ENCODE measurements at regions not wholly inside any gene's neighbourhood (a gene's known extent, or its start where the extent isn't known, plus 50 kb on each side); places are given as distances from the start of the nearest gene placed in this dataset.
A peak's percentile ranks its signal among the peaks of the same experiment; 100 is the strongest.
"Not testable (repeated sequence)": the region's sequence is repeated elsewhere in the genome, so short reads cannot be mapped to it uniquely, and the experiment has no call there.

DNA sequence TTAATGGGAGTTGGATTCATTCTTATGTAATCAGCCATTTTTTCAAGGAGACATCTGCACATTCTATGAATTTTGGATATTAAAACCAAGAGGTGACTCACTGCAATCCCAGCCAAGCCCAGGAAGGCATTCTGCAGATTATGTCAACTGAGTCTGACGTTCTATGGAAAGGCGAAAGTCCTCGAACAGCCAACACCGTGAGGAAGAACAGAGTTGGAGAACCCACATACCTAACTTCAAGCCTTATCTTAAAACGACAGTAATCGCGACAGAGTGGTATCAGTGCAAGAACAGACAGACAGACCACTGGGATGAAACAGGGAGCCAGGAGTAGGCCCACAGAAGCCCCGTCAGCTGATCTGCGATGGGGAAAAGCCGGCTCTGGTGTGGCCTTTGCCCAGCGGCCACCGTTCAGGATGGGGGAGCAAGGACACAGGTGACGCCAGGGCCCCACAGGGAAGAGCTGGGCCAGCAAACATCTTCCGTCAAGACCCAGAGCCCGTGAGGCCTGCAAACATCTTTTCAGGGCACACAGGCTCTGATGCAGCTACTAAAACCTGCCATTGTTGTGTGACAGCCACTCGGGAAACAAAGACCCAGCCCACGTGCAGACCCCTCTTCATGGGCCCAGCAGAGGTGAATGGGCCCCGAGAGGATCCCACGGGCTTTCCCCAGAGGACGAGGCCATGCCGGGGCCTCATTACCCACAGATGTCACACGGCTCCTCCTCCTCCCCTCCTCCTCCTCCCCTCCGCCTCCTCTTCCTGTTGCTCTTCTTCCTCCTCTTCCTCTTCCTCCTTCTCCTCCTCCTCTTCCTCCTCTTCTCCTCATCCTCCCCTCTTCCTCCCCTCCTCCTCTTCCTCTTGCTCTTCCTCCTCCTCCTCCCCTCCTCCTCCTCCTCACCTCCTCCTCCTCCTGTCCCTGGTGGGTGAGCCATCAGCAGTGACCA is 277.6 kb downstream of the ADGRD1 start:
- DNase-seq: no peak
- no peak overlapping the region for H3K27ac ChIP-seq
- H3K9me3 ChIP-seq (replicated peaks): no peaks in the 10 kb centered on the region
- H3K27me3 ChIP-seq: no peaks in the 10 kb centered on the region
- H3K36me3 ChIP-seq: no peaks in the 10 kb centered on the region
- H3K4me1 ChIP-seq: no peaks in the 10 kb centered on the region
- H3K4me3 ChIP-seq: no peak overlapping the region

DNA sequence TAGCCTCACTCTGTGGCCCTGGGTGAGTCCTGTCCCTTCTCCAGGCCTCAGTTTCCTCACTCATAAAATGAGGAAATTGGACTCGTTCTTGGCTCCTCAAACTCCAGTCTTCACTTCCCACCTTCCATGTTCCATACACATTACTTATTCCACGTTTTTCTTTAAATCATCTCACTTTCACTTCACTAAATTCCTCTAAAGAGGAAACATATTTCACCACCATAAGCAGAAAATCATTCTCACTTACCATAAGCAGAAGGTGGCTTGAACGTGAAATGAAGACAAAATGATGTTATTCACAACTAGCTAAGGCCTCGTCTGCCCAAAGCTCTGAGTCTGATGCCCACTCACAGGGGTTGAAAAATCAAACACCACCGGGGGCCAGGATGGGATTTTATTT is 278.3 kb downstream of the ADGRD1 start:
- Histone ChIP-seq H3K27ac (no peak overlapping the region), H3K27me3 (no peaks in the 10 kb centered on the region), H3K9me3 (replicated peaks) (no peaks in the 10 kb centered on the region)

DNA sequence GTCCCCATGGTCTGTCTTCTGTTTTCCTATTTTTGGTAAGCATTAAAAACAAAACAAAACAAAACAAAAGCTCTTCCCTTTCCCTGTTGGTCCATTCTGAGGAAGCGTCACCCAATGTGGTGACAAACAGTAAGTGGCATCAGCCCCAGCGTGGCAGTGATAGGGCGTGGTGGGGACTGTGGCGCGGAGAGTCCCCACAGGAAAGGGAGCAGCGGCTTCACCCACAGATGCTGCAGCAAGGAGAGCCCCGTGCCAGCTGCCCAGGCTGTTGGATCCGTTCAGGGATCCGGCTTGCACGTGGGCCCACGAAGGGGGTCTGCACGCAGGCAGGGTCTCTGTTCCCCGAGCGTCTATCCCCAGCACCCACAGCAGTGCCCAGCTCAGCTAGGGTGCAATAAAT is 279.2 kb downstream of the ADGRD1 start:
- not testable (repeated sequence) for H3K4me3 ChIP-seq; H3K4me1 ChIP-seq; H3K36me3 ChIP-seq; H3K27me3 ChIP-seq; DNase-seq; H3K27ac ChIP-seq; H3K9me3 ChIP-seq (replicated peaks)

More for the DNA sequence above, 278.3 kb downstream of the ADGRD1 start:
- no peak overlapping the region for H3K4me3 ChIP-seq
- no peaks in the 10 kb centered on the region for H3K36me3 ChIP-seq
- DNase-seq: no peak
- H3K4me1 ChIP-seq: no peaks in the 10 kb centered on the region

DNA sequence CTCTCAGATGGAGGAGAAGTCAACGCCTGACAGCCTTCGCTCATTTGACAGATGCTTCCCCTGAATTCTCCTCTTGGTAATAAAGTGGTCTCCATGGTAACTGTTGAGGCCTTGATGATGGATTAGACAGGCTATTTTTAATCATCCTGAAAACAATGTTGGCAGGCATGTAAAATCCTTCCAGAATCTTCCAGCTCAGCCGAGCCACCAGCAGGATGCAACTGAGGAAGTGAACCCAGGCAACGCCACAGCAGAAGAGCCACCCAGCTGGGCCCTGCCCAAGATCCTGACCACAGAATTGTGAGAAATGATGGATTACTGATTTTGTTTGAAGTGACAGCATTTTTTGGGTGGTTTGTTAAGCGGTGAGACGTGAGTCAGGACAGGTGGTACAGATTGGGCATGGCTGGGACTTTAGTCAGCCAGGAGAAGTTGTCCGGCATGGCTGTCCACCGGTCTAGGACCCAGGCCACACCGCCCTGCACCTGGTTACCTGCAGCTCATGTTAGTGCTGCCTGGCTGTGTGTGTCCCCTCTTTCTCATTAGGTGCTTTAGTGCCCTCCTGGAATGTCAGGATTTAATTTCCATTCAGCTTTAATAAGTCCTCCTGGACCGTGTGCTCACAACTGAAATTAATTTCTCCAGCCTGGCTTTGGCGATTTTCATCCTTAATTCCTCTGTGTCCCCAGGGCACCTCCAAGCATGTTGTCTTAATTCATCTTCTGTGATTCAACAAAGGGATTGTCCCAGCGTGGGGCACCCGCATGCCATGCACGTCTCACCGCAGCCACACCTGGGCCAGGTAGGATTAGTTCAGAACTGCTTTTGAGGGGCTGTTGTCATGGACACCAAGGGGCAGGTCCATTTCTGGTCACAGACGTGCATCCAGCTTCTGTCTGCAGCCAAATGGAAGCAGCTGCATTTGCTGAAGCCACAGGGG is 280.4 kb downstream of the ADGRD1 start:
- H3K27ac ChIP-seq; DNase-seq; H3K27me3 ChIP-seq; H3K4me3 ChIP-seq; H3K36me3 ChIP-seq; H3K9me3 ChIP-seq (replicated peaks); H3K4me1 ChIP-seq: not testable (repeated sequence)

DNA sequence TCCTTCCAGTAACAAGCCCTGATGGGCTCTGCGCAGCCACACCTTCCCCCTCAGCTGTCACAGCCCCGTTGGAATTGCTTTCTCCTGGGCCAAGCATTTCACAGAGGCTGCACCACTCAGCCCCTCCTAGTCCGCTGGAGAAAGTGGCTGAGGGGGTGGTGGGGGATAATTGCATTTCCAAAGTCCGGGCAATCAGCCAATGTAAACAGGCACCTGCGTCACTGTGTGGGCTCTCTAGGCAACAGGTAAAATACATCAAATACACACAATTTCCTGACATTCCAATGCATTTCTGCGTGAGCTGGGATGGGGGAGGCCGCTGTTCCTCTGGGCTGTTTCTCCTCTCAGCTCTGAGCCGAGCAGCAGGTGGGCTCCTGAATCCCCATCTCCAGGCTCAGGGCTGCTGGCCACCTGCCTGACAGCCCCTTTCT is 281.1 kb downstream of the ADGRD1 start:
- H3K27me3 ChIP-seq; H3K9me3 ChIP-seq (replicated peaks); H3K4me1 ChIP-seq; DNase-seq; H3K27ac ChIP-seq; H3K36me3 ChIP-seq; H3K4me3 ChIP-seq: not testable (repeated sequence)

DNA sequence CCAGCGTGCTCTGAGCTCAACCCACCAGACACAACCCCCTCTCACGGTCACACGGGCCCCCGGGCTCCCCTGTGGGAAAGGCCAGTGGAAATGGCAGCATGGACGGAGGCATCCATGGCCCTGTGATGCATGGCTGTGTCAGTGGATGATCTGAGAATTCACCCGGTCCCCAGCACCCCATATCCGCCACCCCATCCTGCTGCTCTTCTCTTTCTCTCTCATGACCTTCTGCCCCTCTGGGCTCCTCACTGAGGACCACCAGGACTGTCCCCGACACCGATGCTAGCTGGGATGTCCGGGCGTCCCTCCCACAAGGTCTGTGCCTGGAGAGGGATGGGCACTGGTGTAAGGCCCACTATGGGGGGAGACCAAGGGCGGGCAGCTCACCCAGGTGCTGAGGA is 282.2 kb downstream of the ADGRD1 start:
- Histone ChIP-seq H3K27me3 (no peaks in the 10 kb centered on the region), H3K4me3 (no peak overlapping the region), H3K36me3 (no peaks in the 10 kb centered on the region), H3K27ac (no peak overlapping the region), H3K9me3 (replicated peaks) (no peaks in the 10 kb centered on the region), H3K4me1 (no peaks in the 10 kb centered on the region)
- DNase-seq: no peak

DNA sequence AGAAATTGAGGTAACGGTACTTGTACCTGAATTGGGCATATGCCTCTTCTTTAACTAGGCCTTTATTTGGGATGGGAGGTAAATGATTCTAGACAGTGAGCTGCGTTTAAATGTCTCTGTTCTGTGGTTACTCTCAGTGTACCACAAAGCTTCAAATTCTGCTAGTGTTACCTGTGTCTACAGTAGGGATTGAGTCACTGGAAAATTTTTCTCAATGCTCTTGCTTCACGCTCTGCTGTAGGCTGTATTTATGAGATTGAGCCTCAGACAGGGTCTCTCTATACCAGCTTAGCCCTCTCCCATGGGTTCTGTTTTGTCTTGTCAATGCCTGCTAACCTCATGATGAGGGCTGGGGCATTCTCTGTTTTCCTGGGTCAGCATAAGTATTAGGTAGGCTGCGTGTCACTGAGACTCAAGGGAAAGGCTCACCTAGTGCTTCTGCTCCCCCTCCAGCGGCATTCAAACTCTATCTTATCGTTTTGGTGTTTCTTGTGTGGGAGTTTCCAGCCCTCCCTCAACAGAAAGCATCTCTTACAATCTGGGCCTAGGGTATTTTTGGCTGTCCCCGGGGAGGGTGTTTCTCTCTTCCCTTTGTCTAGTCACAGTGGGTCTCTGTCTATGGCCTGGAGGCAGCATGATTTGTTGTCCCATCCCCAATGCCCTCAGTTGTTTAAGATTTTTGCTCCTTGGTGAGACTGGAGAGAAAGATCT is 285.8 kb downstream of the ADGRD1 start:
- H3K27me3 ChIP-seq: no peaks in the 10 kb centered on the region
- no peaks in the 10 kb centered on the region for H3K36me3 ChIP-seq
- H3K4me1 ChIP-seq: no peaks in the 10 kb centered on the region
- no peaks in the 10 kb centered on the region for H3K9me3 ChIP-seq (replicated peaks)
- H3K27ac ChIP-seq: no peak overlapping the region
- no peak overlapping the region for H3K4me3 ChIP-seq
- no peak for DNase-seq

DNA sequence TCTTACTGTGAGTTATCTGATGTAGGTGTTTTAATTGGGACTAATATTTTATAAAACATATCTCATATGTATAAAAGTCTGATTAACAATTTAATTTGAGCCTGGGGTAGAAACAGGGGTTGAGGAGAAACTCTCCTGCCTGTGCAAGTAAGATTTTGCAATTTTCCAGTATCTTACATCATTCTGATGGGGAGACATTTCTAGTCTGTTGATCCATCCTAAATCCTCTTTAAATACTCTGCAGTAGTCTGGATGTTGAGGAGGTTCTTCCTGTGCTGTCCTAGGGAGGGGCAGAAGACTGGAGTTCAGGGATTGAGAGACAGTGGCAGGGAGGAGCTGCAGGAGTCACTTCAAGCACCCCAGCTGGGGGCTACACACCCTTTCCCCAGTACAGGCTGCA is 287.8 kb downstream of the ADGRD1 start:
- Histone ChIP-seq H3K4me1 (no peaks in the 10 kb centered on the region), H3K36me3 (no peaks in the 10 kb centered on the region), H3K27ac (no peak overlapping the region), H3K27me3 (no peaks in the 10 kb centered on the region), H3K4me3 (no peak overlapping the region), H3K9me3 (replicated peaks) (no peaks in the 10 kb centered on the region)
- no peak for DNase-seq

DNA sequence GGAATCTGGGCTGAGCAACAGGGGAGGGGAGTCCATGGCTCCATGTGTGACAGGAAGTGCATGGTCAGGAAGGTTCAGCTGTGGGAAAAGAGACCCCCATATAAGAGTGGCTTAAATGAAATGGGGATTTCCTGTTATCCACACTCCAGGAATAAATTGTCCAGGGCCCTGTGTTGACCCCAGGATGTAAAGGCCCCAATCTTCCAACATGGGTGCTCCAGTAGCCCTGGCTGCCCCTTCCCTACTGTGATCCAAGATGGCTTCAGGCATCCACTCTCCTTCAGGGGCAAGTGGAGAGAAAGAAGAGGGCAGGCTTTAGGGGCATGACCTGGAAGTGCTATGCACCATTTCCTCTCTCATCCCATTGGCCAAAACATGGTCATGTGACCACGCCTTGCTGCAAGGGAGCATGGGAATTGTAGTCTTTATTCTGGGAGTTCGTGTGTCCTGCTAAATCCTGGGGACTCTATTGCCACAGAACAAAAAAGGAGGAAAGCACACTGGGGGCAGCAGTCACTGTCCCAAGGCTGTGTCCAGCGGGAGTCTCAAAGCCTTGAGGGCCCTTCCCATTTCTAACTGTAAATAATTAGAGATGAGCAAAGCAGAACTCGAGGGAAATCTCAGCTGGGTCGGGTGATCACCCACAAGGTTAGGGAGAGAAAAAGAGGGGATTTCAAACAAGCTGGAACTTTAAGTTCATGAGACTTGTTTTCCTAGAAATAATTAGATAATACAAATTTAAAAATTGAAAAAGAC is 289.2 kb downstream of the ADGRD1 start:
- no peaks in the 10 kb centered on the region for H3K9me3 ChIP-seq (replicated peaks)
- no peaks in the 10 kb centered on the region for H3K27me3 ChIP-seq
- H3K4me3 ChIP-seq: no peak overlapping the region
- DNase-seq: peak; percentile 45 to 61
- H3K27ac ChIP-seq: no peak overlapping the region
- no peaks in the 10 kb centered on the region for H3K36me3 ChIP-seq
- no peaks in the 10 kb centered on the region for H3K4me1 ChIP-seq

DNA sequence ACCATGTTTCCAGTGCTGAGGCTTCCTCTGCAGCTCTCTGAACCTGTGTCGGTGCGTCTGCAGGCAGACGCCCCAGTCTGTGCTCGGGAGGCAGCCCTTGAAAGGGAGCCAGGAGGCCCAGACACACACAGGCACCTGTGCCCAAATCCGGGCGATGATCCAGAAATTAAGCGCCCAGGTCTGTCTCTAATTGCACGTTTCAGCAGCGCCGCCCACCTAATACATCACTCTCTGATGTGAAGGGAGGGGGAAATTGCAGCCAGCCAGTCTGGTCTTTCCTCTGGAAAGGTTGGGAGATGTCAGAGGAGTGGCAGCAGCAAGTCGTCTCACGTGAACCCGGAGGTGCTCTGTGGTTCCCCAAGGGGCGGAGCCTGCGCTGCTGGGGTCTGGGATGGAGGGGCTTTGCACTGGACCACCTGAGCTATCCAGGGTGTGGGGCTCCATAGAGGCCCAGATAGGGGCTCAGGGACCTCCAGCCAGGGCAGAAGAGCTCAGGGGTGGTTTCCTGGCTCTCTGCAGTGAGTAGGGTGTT is 290.5 kb downstream of the ADGRD1 start:
- not testable (repeated sequence) for H3K4me1 ChIP-seq; H3K27ac ChIP-seq; H3K27me3 ChIP-seq; H3K36me3 ChIP-seq; H3K4me3 ChIP-seq; DNase-seq; H3K9me3 ChIP-seq (replicated peaks)

DNA sequence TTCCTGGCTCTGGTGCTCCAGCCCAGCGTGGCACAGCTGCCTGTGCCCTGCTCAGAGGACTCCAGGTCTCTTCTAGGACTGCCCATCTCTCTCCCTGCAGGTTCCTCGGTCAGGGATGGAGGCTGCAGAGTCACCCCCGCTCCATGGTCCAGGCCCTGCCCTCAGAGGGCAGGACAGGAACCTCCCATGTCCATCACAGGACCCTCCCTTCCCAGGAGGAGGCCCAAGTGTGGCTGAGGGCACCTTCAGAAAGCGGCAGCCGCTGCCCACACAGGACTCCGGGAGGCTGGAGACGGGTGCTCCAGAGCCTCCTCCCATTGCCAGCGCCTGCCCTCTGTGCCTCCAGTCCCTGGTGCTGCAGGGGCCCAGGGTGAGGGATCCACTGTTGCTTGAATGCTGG is 291.5 kb downstream of the ADGRD1 start:
- not testable (repeated sequence) for H3K36me3 ChIP-seq; H3K9me3 ChIP-seq (replicated peaks); H3K4me1 ChIP-seq; H3K27ac ChIP-seq; H3K4me3 ChIP-seq; DNase-seq; H3K27me3 ChIP-seq

DNA sequence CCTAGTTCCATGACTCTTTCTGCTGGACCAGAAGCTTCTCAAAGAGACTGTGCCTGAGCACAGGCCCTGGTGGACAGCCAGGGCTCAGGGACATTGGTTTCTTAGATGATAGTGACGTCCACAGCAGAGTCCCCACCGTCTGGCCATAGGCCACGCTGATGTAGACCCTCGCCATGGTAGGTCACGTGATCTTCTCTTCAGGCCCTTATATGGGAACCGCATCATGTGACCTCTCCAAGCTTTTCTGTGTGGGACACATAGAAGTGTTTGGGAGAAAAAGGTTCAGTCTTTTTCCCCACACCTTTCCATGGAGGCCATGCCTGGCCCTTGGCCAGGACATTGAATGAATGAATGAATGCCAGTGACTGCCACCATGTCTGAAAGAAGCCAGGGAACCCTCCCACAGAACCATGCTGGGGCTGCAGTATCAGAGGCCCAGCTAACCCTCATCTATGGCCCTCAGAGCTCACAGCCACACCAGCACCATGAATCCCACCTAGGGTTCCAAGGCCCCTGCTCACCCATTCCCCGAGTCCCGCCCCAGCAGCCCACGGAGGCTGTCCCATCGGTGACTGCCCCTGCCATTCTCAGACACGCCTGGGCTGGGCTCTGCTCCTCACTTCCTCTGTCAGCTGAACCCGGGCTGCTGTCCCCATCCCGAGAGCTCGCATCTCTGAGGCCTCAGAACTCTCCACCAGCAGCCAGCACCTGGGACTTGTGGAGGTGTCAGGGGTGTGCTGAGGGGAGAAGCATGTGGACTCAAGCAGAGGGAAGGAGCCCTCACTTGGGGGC is 292.1 kb downstream of the ADGRD1 start:
- Histone ChIP-seq H3K4me3 (no peak overlapping the region), H3K4me1 (no peaks in the 10 kb centered on the region), H3K27me3 (no peaks in the 10 kb centered on the region), H3K27ac (no peak overlapping the region), H3K9me3 (replicated peaks) (no peaks in the 10 kb centered on the region), H3K36me3 (no peaks in the 10 kb centered on the region)
- DNase-seq: no peak

DNA sequence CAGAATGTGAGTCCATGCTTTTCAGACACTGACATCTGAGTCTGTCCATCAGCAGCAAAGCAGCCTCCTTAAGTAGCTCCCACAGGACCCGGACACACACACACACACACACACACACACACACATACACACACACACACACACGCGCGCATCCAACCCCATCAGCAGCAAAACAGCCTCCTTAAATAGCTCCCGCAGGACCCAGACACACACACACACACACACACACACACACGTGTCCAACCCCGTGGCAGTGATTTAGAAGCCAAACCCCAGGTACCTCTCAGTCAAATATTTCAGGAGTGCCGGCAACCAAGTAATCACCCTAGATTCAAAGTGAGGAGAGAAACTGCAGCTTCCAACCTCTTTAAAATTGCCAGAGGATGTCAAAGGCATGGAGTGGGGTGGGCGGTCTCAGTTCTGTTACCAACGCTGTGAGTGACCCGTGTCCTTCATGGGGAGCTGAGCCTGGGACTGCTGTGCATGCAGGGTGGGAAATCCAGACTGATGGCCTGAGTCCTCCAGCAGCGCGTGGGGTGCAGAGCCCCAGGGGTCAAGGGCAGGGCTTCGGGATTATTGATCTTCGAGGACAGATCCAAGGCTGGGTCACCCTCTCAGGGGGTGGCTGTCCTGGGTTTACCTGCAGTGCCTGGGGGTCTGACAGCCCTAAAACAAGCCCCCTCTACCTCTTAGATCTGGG is 293.5 kb downstream of the ADGRD1 start:
- H3K9me3 ChIP-seq (replicated peaks); H3K36me3 ChIP-seq; H3K4me3 ChIP-seq; H3K4me1 ChIP-seq; DNase-seq; H3K27ac ChIP-seq; H3K27me3 ChIP-seq: not testable (repeated sequence)
